C4-2B (cell line): ENCODE measurements at regions not wholly inside any gene's neighbourhood (a gene's known extent, or its start where the extent isn't known, plus 50 kb on each side); places are given as distances from the start of the nearest gene placed in this dataset.

Experiments used
- H3K27ac ChIP-seq: fragments of 450-650 bp; 2 replicates; pipeline ENCODE4 v1.5.1; 2017
- CTCF ChIP-seq: fragments of 450-650 bp; conservative IDR thresholded peaks from 2 replicates; pipeline ENCODE4 v1.5.1; 2017; ENCODE audit warnings: mild to moderate bottlenecking
- ZFX ChIP-seq: fragments of 450-650 bp; IDR thresholded peaks from 2 replicates; pipeline ENCODE4 v1.6.1; 2017

- H3K27ac ChIP-seq, result no peak overlapping the region
- TF ChIP-seq CTCF, result no peak
- TF ChIP-seq ZFX, result no peak
Measured at GRCh38 chr7:17071866-17072265, 190.1 kb upstream of the AGR3 start.

- H3K27ac ChIP-seq, result no peak overlapping the region
- TF ChIP-seq ZFX (no peak), CTCF (no peak)
Measured at GRCh38 chr7:17075601-17076255, 193.9 kb upstream of the AGR3 start.

GRCh38 chr7:17078298-17078697 is 196.5 kb upstream of the AGR3 start:
- TF ChIP-seq CTCF (no peak), ZFX (no peak)
- H3K27ac ChIP-seq, result no peak overlapping the region

GRCh38 chr7:17083392-17084165 is 201.8 kb upstream of the AGR3 start:
- H3K27ac ChIP-seq, result no peak overlapping the region
- TF ChIP-seq CTCF (no peak), ZFX (no peak)

- no peak for TF ChIP-seq CTCF
- TF ChIP-seq ZFX, result no peak
- no peak overlapping the region for H3K27ac ChIP-seq
Measured at GRCh38 chr7:17084166-17084475, 202.3 kb upstream of the AGR3 start.

GRCh38 chr7:17085186-17085585 is 203.4 kb upstream of the AGR3 start:
- TF ChIP-seq ZFX (no peak), CTCF (no peak)
- H3K27ac ChIP-seq, result no peak overlapping the region

GRCh38 chr7:17086403-17086802 is 204.6 kb upstream of the AGR3 start:
- no peak for TF ChIP-seq CTCF
- TF ChIP-seq ZFX, result no peak
- no peak overlapping the region for H3K27ac ChIP-seq
